Neuronal stem cell (in vitro differentiated cells): ENCODE measurements at regions not wholly inside any gene's neighbourhood (a gene's known extent, or its start where the extent isn't known, plus 50 kb on each side); places are given as distances from the start of the nearest gene placed in this dataset. TPM values are rescaled to one million over a fixed set of nuclear protein-coding genes. Genes with fewer than 3 reads are reported as not detected.
A peak's percentile ranks its signal among the peaks of the same experiment; 100 is the strongest.

Experiments
- DNase-seq: peaks from one replicate; pipeline ENCODE4 v3.0.0-alpha.2; 2013; ENCODE audit warnings: low spot score
- H2AFZ ChIP-seq: one replicate; pipeline ENCODE4 v1.6.1; 2013; ENCODE audit warnings: mild to moderate bottlenecking, low read length, inconsistent platforms
- H2AK5ac ChIP-seq: 2 replicates; pipeline ENCODE4 v1.6.1; 2013; ENCODE audit warnings: low read depth, mild to moderate bottlenecking, inconsistent platforms, low read length, moderate library complexity, mixed read lengths
- H2BK120ac ChIP-seq: 2 replicates; pipeline ENCODE4 v1.6.1; 2013; ENCODE audit warnings: low read depth, mild to moderate bottlenecking, inconsistent platforms, low read length, moderate library complexity, mixed read lengths
- H2BK12ac ChIP-seq: one replicate; pipeline ENCODE4 v1.6.1; 2013; ENCODE audit warnings: low read length, inconsistent platforms
- H2BK15ac ChIP-seq: 2 replicates; pipeline ENCODE4 v1.6.1; 2013; ENCODE audit warnings: mild to moderate bottlenecking, low read length, inconsistent platforms, mixed read lengths
- H2BK5ac ChIP-seq: one replicate; pipeline ENCODE4 v1.6.1; 2013; ENCODE audit warnings: inconsistent platforms, mild to moderate bottlenecking, low read length, moderate library complexity
- H3K14ac ChIP-seq: one replicate; pipeline ENCODE4 v1.6.1; 2013; ENCODE audit warnings: low read length, inconsistent platforms
- H3K18ac ChIP-seq: 2 replicates; pipeline ENCODE4 v1.6.1; 2013; ENCODE audit warnings: low read length, inconsistent platforms
- H3K23ac ChIP-seq: 2 replicates; pipeline ENCODE4 v1.6.1; 2013; ENCODE audit warnings: low read depth, mild to moderate bottlenecking, mixed read lengths, low read length, inconsistent platforms; ENCODE audit not compliant: poor library complexity
- H3K27ac ChIP-seq: replicated peaks from 3 replicates; pipeline ENCODE4 v1.5.1; 2013; ENCODE audit warnings: low read length, inconsistent platforms
- H3K27me3 ChIP-seq, 3 experiments: 2 replicates each; pipeline ENCODE4 v1.6.1; 2013; ENCODE audit warnings: low read length in 3 of 3, mild to moderate bottlenecking in 2 of 3, inconsistent platforms in 1 of 3, low read depth in 1 of 3, mixed read lengths in 1 of 3, moderate library complexity in 1 of 3; ENCODE audit not compliant: control insufficient read depth in 3 of 3, insufficient read depth in 3 of 3
- H3K36me3 ChIP-seq, 2 donors: replicated peaks in 1 of 2; 2 replicates each; pipeline ENCODE4 v1.6.1; 2013; ENCODE audit warnings: low read length in 2 of 2; ENCODE audit not compliant: control insufficient read depth in 2 of 2, insufficient read depth in 2 of 2
- H3K4ac ChIP-seq: 2 replicates; pipeline ENCODE4 v1.6.1; 2013; ENCODE audit warnings: inconsistent platforms, mild to moderate bottlenecking, low read length, moderate library complexity
- H3K4me1 ChIP-seq, 2 donors: 1 replicate in 1 of 2; 2 replicates in 1 of 2; pipeline ENCODE4 v1.6.1; 2013; ENCODE audit warnings: low read length in 2 of 2, low read depth in 1 of 2; ENCODE audit not compliant: control insufficient read depth in 2 of 2, insufficient read depth in 1 of 2
- H3K4me2 ChIP-seq: one replicate; pipeline ENCODE4 v1.6.1; 2013; ENCODE audit warnings: mild to moderate bottlenecking, low read length, inconsistent platforms; ENCODE audit not compliant: insufficient read depth, poor library complexity, severe bottlenecking
- H3K4me3 ChIP-seq, 2 donors: 2 replicates each; pipeline ENCODE4 v1.5.1; 2013; ENCODE audit warnings: low read length in 2 of 2, mild to moderate bottlenecking in 2 of 2, inconsistent platforms in 1 of 2, moderate library complexity in 1 of 2
- H3K79me1 ChIP-seq: one replicate; pipeline ENCODE4 v1.6.1; 2013; ENCODE audit warnings: low read depth, mild to moderate bottlenecking, inconsistent platforms, low read length, moderate library complexity
- H3K9ac ChIP-seq: one replicate; pipeline ENCODE4 v1.6.1; 2013; ENCODE audit warnings: mild to moderate bottlenecking, low read depth, low read length, inconsistent platforms; ENCODE audit not compliant: poor library complexity
- H3K9me3 ChIP-seq, 2 donors: replicated peaks in 1 of 2; 2 replicates each; pipeline versions ENCODE3 to v1.6.1; 2013; ENCODE audit warnings: low read length in 2 of 2, mild to moderate bottlenecking in 2 of 2, inconsistent platforms in 1 of 2, low read depth in 1 of 2, mixed read lengths in 1 of 2, moderate library complexity in 1 of 2; ENCODE audit not compliant: control insufficient read depth in 2 of 2, insufficient read depth in 1 of 2
- H4K8ac ChIP-seq: one replicate; pipeline ENCODE4 v1.6.1; 2013; ENCODE audit warnings: low read depth, mild to moderate bottlenecking, inconsistent platforms, low read length, moderate library complexity
- H4K91ac ChIP-seq: one replicate; pipeline ENCODE4 v1.6.1; 2013; ENCODE audit warnings: low read length, low read depth, mild to moderate bottlenecking, inconsistent platforms; ENCODE audit not compliant: poor library complexity
- WGBS, 2 donors: extraction: QIAGEN DNeasy Blood & Tissue Kit; methylation state at CpG; one replicate each; pipeline ENCODE4 v1.1.7; 2013; ENCODE audit warnings: missing lambda C conversion rate in 2 of 2, mixed read lengths in 1 of 2; ENCODE audit not compliant: insufficient read length in 2 of 2, insufficient replicate concordance in 1 of 2; ENCODE audit errors: extremely low coverage in 2 of 2; 5-methylcytosine and 5-hydroxymethylcytosine counted together
- small RNA-seq: library from polyadenylated mRNA; stranded (forward); fragments of <200 nt; extraction: miRNeasy Mini kit (QIAGEN cat#:217004); gene quantifications from one replicate; pipeline ENCODE3, GENCODE V24; 2013; ENCODE audit not compliant: insufficient read depth

DNA sequence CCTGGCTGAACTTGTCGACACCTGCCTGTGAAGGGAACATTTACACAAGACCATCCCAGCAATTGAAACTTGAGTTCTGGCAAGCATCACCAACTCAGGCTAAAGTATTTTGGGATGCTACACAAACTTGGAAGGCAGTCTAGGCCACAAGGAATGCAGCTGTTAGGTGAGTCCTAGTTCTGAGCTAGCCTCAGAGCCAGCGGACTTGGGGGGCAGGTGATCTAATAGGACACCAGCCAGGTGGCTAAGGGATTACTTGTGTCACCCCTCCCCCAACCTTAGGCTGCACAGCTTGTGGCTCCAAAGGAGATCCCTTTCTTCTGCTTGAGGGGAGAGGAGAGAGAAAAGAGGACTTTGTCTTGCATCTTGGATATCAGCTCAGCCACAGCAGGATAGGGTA lies 62.3 kb upstream of the DKK2 start:
- no peak overlapping the region for H3K27ac ChIP-seq
- H3K27me3 ChIP-seq: no peaks in the 10 kb centered on the region
- no peak overlapping the region for H4K91ac ChIP-seq
- H4K8ac ChIP-seq: no peak overlapping the region
- H3K9me3 ChIP-seq: no peaks in the 10 kb centered on the region
- H3K9ac ChIP-seq: peak overlapping the region; percentile 9
- no peak overlapping the region for H2AK5ac ChIP-seq
- no peak overlapping the region for H3K23ac ChIP-seq
- H2BK5ac ChIP-seq: no peak overlapping the region
- H2BK120ac ChIP-seq: no peak overlapping the region
- no peak overlapping the region for H2BK12ac ChIP-seq
- H3K36me3 ChIP-seq: no peaks in the 10 kb centered on the region
- H3K79me1 ChIP-seq: no peaks in the 10 kb centered on the region
- H2AFZ ChIP-seq: no peak overlapping the region
- no peak overlapping the region for H3K4me2 ChIP-seq
- H3K4me1 ChIP-seq: peaks cover 0 to 3% of the 10 kb centered on the region in 2 donors
- H3K18ac ChIP-seq: no peak overlapping the region
- no CpG with 5 or more reads among the region's 2 CpGs for WGBS, 2 donors
- H2BK15ac ChIP-seq: no peak overlapping the region
- no peak for DNase-seq
- H3K4ac ChIP-seq: no peak overlapping the region
- H3K4me3 ChIP-seq: no peak overlapping the region
- H3K14ac ChIP-seq: no peak overlapping the region

DNA sequence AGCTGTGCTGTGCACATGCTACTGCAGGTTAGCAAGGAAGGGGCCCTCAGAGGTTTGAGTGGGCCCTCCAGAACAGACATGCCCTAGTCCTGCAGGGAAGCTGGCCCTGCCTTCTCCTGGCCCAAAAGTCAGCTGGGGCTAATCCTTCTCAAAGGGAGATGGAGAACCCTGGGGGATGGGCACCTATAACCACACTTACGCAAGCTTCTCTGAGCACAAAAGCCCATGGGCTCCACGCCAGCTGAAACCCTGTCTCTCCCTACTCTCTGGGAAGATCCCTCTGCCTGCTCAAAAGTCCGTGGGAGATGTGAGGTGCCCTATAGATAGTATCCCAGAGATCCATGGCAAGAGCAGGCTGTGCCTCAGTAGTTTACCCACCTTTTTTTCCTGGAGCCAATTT lies 58.9 kb upstream of the DKK2 start:
- no peak overlapping the region for H3K9ac ChIP-seq
- H2BK5ac ChIP-seq: peak overlapping the region; percentile 7
- no peak overlapping the region for H3K4ac ChIP-seq
- no peak overlapping the region for H2BK12ac ChIP-seq
- no peak overlapping the region for H2AFZ ChIP-seq
- no peak overlapping the region for H3K4me3 ChIP-seq
- no peak overlapping the region for H3K18ac ChIP-seq
- H2BK15ac ChIP-seq: no peak overlapping the region
- no peaks in the 10 kb centered on the region for H3K9me3 ChIP-seq
- H3K27ac ChIP-seq: no peak overlapping the region
- H3K27me3 ChIP-seq: no peaks in the 10 kb centered on the region
- no peak overlapping the region for H2BK120ac ChIP-seq
- H4K91ac ChIP-seq: no peak overlapping the region
- H3K4me2 ChIP-seq: no peak overlapping the region
- H2AK5ac ChIP-seq: no peak overlapping the region
- no peak overlapping the region for H3K14ac ChIP-seq
- peaks cover 0 to 3% of the 10 kb centered on the region in 2 donors for H3K4me1 ChIP-seq
- WGBS, 2 donors: no CpG with 5 or more reads among the region's 3 CpGs
- H3K23ac ChIP-seq: no peak overlapping the region
- H4K8ac ChIP-seq: no peak overlapping the region
- DNase-seq: no peak
- H3K36me3 ChIP-seq: no peaks in the 10 kb centered on the region
- no peaks in the 10 kb centered on the region for H3K79me1 ChIP-seq

DNA sequence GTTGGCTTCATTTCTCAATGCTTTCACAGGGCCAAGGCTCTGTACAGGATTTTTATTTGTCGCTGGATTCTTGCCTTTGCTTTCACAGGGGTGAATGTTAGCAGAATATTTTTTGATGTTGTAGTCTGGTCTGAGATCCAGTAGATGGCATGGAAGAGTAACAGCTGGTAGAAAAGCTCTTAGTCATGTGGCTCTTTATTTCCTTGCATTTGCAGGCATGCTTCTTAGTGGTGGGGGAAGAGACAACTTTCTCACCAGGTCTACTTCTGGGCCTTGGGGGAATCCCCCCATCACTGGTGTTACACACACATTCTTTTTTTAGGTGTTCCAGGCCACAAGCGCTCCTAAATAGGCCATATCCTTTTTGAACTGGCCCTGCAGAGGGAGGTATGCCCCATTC lies 58.2 kb upstream of the DKK2 start:
- Histone ChIP-seq H3K14ac (no peak overlapping the region), H3K23ac (no peak overlapping the region), H3K27me3 (no peaks in the 10 kb centered on the region), H2BK120ac (no peak overlapping the region), H3K9me3 (no peaks in the 10 kb centered on the region), H3K4me3 (no peak overlapping the region), H3K79me1 (no peaks in the 10 kb centered on the region), H2BK5ac (no peak overlapping the region), H3K4me1 (peaks cover 0 to 3% of the 10 kb centered on the region in 2 donors), H3K18ac (peak overlapping the region; percentile 31), H2AFZ (no peak overlapping the region), H4K91ac (no peak overlapping the region), H3K4me2 (no peak overlapping the region), H2BK12ac (no peak overlapping the region), H2BK15ac (no peak overlapping the region), H4K8ac (no peak overlapping the region), H3K27ac (no peak overlapping the region), H3K9ac (no peak overlapping the region), H3K36me3 (no peaks in the 10 kb centered on the region), H2AK5ac (no peak overlapping the region), H3K4ac (no peak overlapping the region)
- no CpG with 5 or more reads among the region's 2 CpGs for WGBS, 2 donors
- no peak for DNase-seq

Small RNA genes lying in the stretch of these regions (small RNA-seq; reads per million reads assigned to genes)
- not detected for gene RNU6-551P
